IMR-90 (cell line): ENCODE measurements at regions not wholly inside any gene's neighbourhood (a gene's known extent, or its start where the extent isn't known, plus 50 kb on each side); places are given as distances from the start of the nearest gene placed in this dataset.

ENCODE experiments used
- BHLHE40 ChIP-seq: fragments of 150-350 bp; IDR thresholded peaks from 2 replicates; pipeline ENCODE4 v1.6.1; 2016; ENCODE audit warnings: mild to moderate bottlenecking, low read depth, low read length
- POLR2A ChIP-seq: IDR thresholded peaks from 2 replicates; pipeline ENCODE4 v1.6.1; 2012; ENCODE audit warnings: mild to moderate bottlenecking, low read depth, low read length
- TF ChIP-seq, protein P1 (sequence below): conservative IDR thresholded peaks from 2 replicates; pipeline ENCODE4 v1.5.1; 2012; ENCODE audit warnings: mild to moderate bottlenecking, low read depth, low read length, improper control_type of control experiment

GRCh38 chr13:53285896-53286430 lies 257.4 kb downstream of the OLFM4 start:
- TF ChIP-seq, protein P1, sequence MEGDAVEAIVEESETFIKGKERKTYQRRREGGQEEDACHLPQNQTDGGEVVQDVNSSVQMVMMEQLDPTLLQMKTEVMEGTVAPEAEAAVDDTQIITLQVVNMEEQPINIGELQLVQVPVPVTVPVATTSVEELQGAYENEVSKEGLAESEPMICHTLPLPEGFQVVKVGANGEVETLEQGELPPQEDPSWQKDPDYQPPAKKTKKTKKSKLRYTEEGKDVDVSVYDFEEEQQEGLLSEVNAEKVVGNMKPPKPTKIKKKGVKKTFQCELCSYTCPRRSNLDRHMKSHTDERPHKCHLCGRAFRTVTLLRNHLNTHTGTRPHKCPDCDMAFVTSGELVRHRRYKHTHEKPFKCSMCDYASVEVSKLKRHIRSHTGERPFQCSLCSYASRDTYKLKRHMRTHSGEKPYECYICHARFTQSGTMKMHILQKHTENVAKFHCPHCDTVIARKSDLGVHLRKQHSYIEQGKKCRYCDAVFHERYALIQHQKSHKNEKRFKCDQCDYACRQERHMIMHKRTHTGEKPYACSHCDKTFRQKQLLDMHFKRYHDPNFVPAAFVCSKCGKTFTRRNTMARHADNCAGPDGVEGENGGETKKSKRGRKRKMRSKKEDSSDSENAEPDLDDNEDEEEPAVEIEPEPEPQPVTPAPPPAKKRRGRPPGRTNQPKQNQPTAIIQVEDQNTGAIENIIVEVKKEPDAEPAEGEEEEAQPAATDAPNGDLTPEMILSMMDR: no peak
- no peak for TF ChIP-seq POLR2A
- TF ChIP-seq BHLHE40: no peak
